Fibroblast of lung (primary cell): ENCODE measurements at regions not wholly inside any gene's neighbourhood (a gene's known extent, or its start where the extent isn't known, plus 50 kb on each side); places are given as distances from the start of the nearest gene placed in this dataset.

Experiments
- EZH2 ChIP-seq: IDR thresholded peaks from 2 replicates; pipeline ENCODE4 v1.5.1; 2012; ENCODE audit warnings: low read length, control low read depth, mild to moderate bottlenecking; ENCODE audit errors: missing control alignments
- TF ChIP-seq, protein P1 (sequence below), 2 donors: IDR thresholded peaks in 1 of 2; conservative IDR thresholded peaks in 1 of 2; 1 replicate in 1 of 2; 2 replicates in 1 of 2; pipeline ENCODE4 v1.5.1; 2011 to 2012; ENCODE audit warnings: low read length in 2 of 2, control low read depth in 1 of 2, inconsistent platforms in 1 of 2, low read depth in 1 of 2, mild to moderate bottlenecking in 1 of 2

DNA sequence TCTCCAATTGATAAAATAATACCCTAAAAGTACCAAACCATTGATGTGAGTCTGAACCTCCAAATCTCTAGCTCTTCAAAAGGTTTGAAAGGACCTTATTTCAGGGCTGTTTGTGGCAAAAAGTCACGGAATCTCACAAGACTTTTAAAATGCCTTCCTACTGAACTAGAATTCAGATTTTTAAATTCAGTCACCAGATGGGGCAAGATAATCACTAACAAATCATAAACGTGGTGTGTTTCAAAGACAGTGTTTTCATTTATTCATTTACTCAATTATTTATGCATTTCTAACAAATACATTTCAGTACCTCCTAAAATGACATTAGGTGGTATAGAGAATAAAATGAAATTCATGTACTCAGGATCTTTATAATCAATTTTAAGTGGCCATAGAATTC, 68.2 kb upstream of the SMC2 start:
- TF ChIP-seq, protein P1, sequence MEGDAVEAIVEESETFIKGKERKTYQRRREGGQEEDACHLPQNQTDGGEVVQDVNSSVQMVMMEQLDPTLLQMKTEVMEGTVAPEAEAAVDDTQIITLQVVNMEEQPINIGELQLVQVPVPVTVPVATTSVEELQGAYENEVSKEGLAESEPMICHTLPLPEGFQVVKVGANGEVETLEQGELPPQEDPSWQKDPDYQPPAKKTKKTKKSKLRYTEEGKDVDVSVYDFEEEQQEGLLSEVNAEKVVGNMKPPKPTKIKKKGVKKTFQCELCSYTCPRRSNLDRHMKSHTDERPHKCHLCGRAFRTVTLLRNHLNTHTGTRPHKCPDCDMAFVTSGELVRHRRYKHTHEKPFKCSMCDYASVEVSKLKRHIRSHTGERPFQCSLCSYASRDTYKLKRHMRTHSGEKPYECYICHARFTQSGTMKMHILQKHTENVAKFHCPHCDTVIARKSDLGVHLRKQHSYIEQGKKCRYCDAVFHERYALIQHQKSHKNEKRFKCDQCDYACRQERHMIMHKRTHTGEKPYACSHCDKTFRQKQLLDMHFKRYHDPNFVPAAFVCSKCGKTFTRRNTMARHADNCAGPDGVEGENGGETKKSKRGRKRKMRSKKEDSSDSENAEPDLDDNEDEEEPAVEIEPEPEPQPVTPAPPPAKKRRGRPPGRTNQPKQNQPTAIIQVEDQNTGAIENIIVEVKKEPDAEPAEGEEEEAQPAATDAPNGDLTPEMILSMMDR (conservative IDR thresholded peaks at IDR 0.05 in 1 of 2, IDR thresholded peaks at IDR 0.05 in 1 of 2; ENCODE audit: low read depth in 1 of 2, low read length in 2 of 2): peak in 1 of 2 donors; percentile 11
- TF ChIP-seq EZH2: no peak
